PC-3 (cell line): ENCODE measurements at regions not wholly inside any gene's neighbourhood (a gene's known extent, or its start where the extent isn't known, plus 50 kb on each side); places are given as distances from the start of the nearest gene placed in this dataset.

Experiments used
- ATAC-seq: fragments of 200-7000 bp; cut with Tn5 transposase; 2 replicates; pipeline ENCODE4 v1.9.1; 2020; ENCODE audit warnings: mild to moderate bottlenecking, moderate library complexity
- BruUV-seq: library from RNA; stranded (reverse); fragments of 400-500 nt; replicated peaks from 2 replicates; lab custom pipeline; 2021; lab: Mats Ljungman, UMichigan
- CTCF ChIA-PET: fragments of 300-600 bp; sonication (Branson Sonifier 250); formaldehyde crosslinking; loops from one replicate; lab custom pipeline; 2022; ENCODE audit warnings: antibody characterized with exemption; lab: Charles Lee
- POLR2A ChIA-PET: fragments of 300-600 bp; sonication (Branson Sonifier 250); formaldehyde crosslinking; loops from one replicate; lab custom pipeline; 2022; ENCODE audit warnings: antibody characterized with exemption; ENCODE audit not compliant: unreplicated experiment; lab: Charles Lee
- DNase-seq: peaks from one replicate; pipeline ENCODE4 v3.0.0-alpha.2; 2015
- H2AFZ ChIP-seq: fragments of 300-600 bp; sonication (generic); 2 replicates; pipeline ENCODE4 v1.6.0; 2016; ENCODE audit warnings: antibody characterized with exemption, low read length
- H3F3A ChIP-seq: fragments of 300-600 bp; sonication (generic); one replicate; pipeline ENCODE4 v1.6.0; 2017; ENCODE audit warnings: antibody characterized with exemption, low read length, control low read depth, mild to moderate bottlenecking; ENCODE audit not compliant: unreplicated experiment
- H3K27ac ChIP-seq: fragments of 300-600 bp; sonication (generic); 2 replicates; pipeline ENCODE4 v1.5.1; 2016; ENCODE audit warnings: mild to moderate bottlenecking, low read length
- H3K27me3 ChIP-seq: fragments of 300-600 bp; sonication (generic); 2 replicates; pipeline ENCODE4 v1.6.1; 2016; ENCODE audit warnings: low read length, mixed read lengths
- H3K36me3 ChIP-seq: fragments of 300-600 bp; sonication (generic); 2 replicates; pipeline ENCODE4 v1.6.1; 2016; ENCODE audit warnings: low read depth, mixed run types, low read length, mixed read lengths
- H3K4me1 ChIP-seq: fragments of 300-600 bp; sonication (generic); 2 replicates; pipeline ENCODE4 v1.5.1; 2016; ENCODE audit warnings: low read length; ENCODE audit not compliant: insufficient read depth
- H3K4me2 ChIP-seq: fragments of 300-600 bp; sonication (generic); 2 replicates; pipeline ENCODE4 v1.6.0; 2016; ENCODE audit warnings: low read length
- H3K4me3 ChIP-seq: fragments of 300-600 bp; sonication (generic); 2 replicates; pipeline ENCODE4 v1.5.1; 2016; ENCODE audit warnings: mild to moderate bottlenecking, low read length, mixed read lengths
- H3K79me2 ChIP-seq: fragments of 300-600 bp; sonication (generic); 2 replicates; pipeline ENCODE4 v1.6.1; 2017; ENCODE audit warnings: low read length, mixed read lengths
- H3K9ac ChIP-seq: fragments of 300-600 bp; sonication (generic); 2 replicates; pipeline ENCODE4 v1.6.0; 2016; ENCODE audit warnings: mild to moderate bottlenecking, low read length
- H3K9me2 ChIP-seq: fragments of 300-600 bp; sonication (generic); replicated peaks from 2 replicates; pipeline ENCODE4 v1.6.1; 2016; ENCODE audit warnings: mixed run types, low read length, mixed read lengths
- H3K9me3 ChIP-seq: fragments of 300-600 bp; sonication (generic); 2 replicates; pipeline ENCODE4 v1.6.1; 2016; ENCODE audit warnings: low read length, mixed read lengths
- H4K20me1 ChIP-seq: fragments of 300-600 bp; sonication (generic); 2 replicates; pipeline ENCODE4 v1.6.1; 2016; ENCODE audit warnings: low read length, mixed read lengths
- EZH2 ChIP-seq: fragments of 300-600 bp; sonication (generic); IDR thresholded peaks from one replicate; pipeline ENCODE4 v1.6.1; 2017; ENCODE audit warnings: antibody characterized with exemption, mild to moderate bottlenecking, low read length; ENCODE audit not compliant: unreplicated experiment
- EZH2phosphoT487 ChIP-seq: fragments of 300-600 bp; sonication (generic); IDR thresholded peaks from 2 replicates; pipeline ENCODE4 v1.6.1; 2018; ENCODE audit warnings: mild to moderate bottlenecking, antibody characterized with exemption, low read length, borderline replicate concordance
- intact Hi-C: fragments of 100-400 bp; cut with micrococcal nuclease; formaldehyde crosslinking; loops from 2 replicates; pipeline ENCODE4 v1.9.0; 2023
- TF ChIP-seq, protein P1 (sequence below): fragments of 300-600 bp; sonication (generic); conservative IDR thresholded peaks from 2 replicates; pipeline ENCODE4 v1.5.1; 2017; ENCODE audit warnings: antibody characterized with exemption, low read depth, mild to moderate bottlenecking, low read length

DNA sequence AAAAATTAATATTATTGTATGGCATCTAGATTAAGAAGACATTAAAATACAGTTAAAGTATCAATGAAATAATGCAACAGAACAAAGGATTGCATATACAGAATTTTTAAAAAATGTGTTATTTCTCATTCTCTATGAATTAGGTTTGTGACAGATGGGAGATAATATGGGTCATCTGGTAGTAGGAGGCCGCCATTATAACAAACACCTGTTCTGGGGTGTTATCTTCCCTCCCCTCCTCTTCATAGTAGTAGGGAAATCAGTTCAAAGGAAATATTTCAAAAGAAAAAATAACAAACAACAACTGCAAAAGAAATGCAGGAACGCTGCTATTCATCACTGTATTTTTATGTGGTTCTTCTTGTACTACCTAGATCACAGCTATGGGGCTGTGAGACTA is 187.0 kb upstream of the ATP2B1 start:
- Histone ChIP-seq H3K4me1 (peaks cover 16% of the 10 kb centered on the region), H3F3A (no peaks in the 10 kb centered on the region), H3K36me3 (no peaks in the 10 kb centered on the region), H3K27me3 (no peaks in the 10 kb centered on the region), H3K9ac (no peak overlapping the region), H2AFZ (no peak overlapping the region), H3K9me3 (no peaks in the 10 kb centered on the region), H3K79me2 (no peaks in the 10 kb centered on the region), H3K4me3 (no peak overlapping the region), H4K20me1 (no peaks in the 10 kb centered on the region), H3K27ac (no peak overlapping the region), H3K4me2 (no peak overlapping the region), H3K9me2 (0 out of 2 replicates have a peak, but pooled peaks cover 3% of the 10 kb centered on the region)
- intact Hi-C loops = no loop called here
- CTCF ChIA-PET = no interaction called here
- POLR2A ChIA-PET = no interaction called here
- no TSS peak for BruUV-seq
- DNase-seq (no peak), ATAC-seq (no peak)
- no peak for TF ChIP-seq EZH2phosphoT487
- TF ChIP-seq EZH2 = no peak
- TF ChIP-seq, protein P1, sequence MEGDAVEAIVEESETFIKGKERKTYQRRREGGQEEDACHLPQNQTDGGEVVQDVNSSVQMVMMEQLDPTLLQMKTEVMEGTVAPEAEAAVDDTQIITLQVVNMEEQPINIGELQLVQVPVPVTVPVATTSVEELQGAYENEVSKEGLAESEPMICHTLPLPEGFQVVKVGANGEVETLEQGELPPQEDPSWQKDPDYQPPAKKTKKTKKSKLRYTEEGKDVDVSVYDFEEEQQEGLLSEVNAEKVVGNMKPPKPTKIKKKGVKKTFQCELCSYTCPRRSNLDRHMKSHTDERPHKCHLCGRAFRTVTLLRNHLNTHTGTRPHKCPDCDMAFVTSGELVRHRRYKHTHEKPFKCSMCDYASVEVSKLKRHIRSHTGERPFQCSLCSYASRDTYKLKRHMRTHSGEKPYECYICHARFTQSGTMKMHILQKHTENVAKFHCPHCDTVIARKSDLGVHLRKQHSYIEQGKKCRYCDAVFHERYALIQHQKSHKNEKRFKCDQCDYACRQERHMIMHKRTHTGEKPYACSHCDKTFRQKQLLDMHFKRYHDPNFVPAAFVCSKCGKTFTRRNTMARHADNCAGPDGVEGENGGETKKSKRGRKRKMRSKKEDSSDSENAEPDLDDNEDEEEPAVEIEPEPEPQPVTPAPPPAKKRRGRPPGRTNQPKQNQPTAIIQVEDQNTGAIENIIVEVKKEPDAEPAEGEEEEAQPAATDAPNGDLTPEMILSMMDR = no peak

DNA sequence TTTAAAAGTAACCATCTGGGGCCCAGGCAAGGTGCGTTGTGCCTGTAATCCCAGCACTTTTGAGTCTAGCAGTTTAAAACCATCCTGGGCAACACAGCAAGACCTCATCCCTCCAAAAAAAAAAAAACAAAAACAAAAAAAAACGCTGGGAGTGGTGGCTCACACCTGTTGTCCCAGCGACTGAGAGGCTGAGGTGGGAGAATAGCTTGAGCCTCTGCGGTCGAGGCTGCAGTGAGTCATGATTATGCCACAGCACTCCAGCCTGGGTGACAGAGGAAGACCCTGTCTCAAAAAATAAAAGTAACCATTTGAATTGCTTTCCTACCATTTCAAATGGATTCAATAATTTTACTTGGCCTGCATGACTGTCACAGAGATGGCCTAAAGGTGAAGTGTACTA is 186.5 kb upstream of the ATP2B1 start:
- BruUV-seq = no TSS peak
- POLR2A ChIA-PET = no interaction called here
- H3K4me1 ChIP-seq = peaks cover 16% of the 10 kb centered on the region
- no peaks in the 10 kb centered on the region for H3K27me3 ChIP-seq
- H3K4me2 ChIP-seq = no peak overlapping the region
- no peak overlapping the region for H3K9ac ChIP-seq
- H2AFZ ChIP-seq = no peak overlapping the region
- no peaks in the 10 kb centered on the region for H4K20me1 ChIP-seq
- H3K4me3 ChIP-seq = no peak overlapping the region
- no peaks in the 10 kb centered on the region for H3K9me3 ChIP-seq
- H3K79me2 ChIP-seq = no peaks in the 10 kb centered on the region
- H3K9me2 ChIP-seq = 0 out of 2 replicates have a peak, but pooled peaks cover 3% of the 10 kb centered on the region
- H3K36me3 ChIP-seq = no peaks in the 10 kb centered on the region
- no peak for ATAC-seq
- TF ChIP-seq, protein P1 = no peak
- TF ChIP-seq EZH2phosphoT487 (no peak), EZH2 (no peak)
- no peak for DNase-seq
- CTCF ChIA-PET = interaction anchor here (0.6 to 0.7 kb wide), 2 partner anchors 54 to 302 kb away, joined by 3 read pairs; no protein-coding TSS in a partner anchor
- intact Hi-C loops = no loop called here
- H3K27ac ChIP-seq = no peak overlapping the region
- no peaks in the 10 kb centered on the region for H3F3A ChIP-seq

DNA sequence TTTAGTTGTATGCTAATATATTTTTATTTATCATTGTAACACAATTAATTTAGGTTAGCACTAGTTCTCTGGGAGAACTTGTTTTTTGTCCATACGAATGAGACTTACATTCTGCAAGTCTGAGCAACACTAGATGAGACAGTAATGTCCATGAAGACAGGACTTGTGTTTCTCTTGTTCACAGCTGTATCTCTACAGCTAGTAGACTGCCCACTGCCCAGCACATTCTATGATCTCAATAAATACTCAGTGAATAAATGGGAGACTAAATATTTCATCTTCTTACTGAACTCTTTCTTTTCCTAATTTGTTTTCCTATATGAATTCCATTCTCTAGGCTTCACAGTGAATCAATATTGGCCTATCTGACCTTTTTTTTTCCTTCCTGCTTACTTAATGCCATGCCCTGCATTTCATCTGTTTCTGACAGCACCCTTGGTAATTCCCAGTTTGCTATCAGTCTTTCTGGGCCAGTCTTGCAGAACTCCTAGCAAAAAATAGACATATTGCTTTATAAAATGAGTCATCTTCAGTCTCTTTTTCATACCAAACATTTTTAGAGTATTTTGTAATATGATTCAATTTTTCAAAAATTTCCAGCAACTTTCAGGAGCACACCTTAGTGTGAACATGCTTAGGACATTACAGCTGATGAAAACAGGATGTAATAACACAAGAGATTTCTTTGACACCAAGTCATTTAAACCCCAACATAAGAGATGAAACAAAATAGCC is 185.5 kb upstream of the ATP2B1 start:
- Histone ChIP-seq H3K36me3 (no peaks in the 10 kb centered on the region), H3K79me2 (no peaks in the 10 kb centered on the region), H3K9me3 (no peaks in the 10 kb centered on the region), H3K9me2 (0 out of 2 replicates have a peak, but pooled peaks cover 3% of the 10 kb centered on the region), H3K27me3 (no peaks in the 10 kb centered on the region), H4K20me1 (no peaks in the 10 kb centered on the region), H3K4me1 (peaks cover 16% of the 10 kb centered on the region), H3F3A (no peaks in the 10 kb centered on the region), H3K9ac (no peak overlapping the region), H2AFZ (no peak overlapping the region), H3K4me2 (peak overlapping the region; percentile 28), H3K4me3 (no peak overlapping the region), H3K27ac (no peak overlapping the region)
- POLR2A ChIA-PET = no interaction called here
- no TSS peak for BruUV-seq
- ATAC-seq = peak; percentile 85
- no peak for TF ChIP-seq EZH2
- no peak for TF ChIP-seq EZH2phosphoT487
- TF ChIP-seq, protein P1 = no peak
- CTCF ChIA-PET = no interaction called here
- intact Hi-C loops = no loop called here
- peak; percentile 54 for DNase-seq
